Activated CD8-positive, alpha-beta memory T cell treated with anti-CD3 and anti-CD28 coated beads, Interleukin-2, amount 50 U/mL, for 1 hour (primary cell): ENCODE measurements at regions not wholly inside any gene's neighbourhood (a gene's known extent, or its start where the extent isn't known, plus 50 kb on each side); places are given as distances from the start of the nearest gene placed in this dataset.
"Not testable (repeated sequence)": the region's sequence is repeated elsewhere in the genome, so short reads cannot be mapped to it uniquely, and the experiment has no call there.

Experiments
- DNase-seq: peaks from one replicate; pipeline ENCODE4 v3.0.0-alpha.2; 2020; ENCODE audit errors: extremely low read depth

- DNase-seq: no peak
These were observed 353.0 kb downstream of the ADGRL2 start for GRCh38 chr1:82153752-82154151.

GRCh38 chr1:82153272-82153629 lies 352.5 kb downstream of the ADGRL2 start:
- no peak for DNase-seq

GRCh38 chr1:82152356-82153271 lies 351.9 kb downstream of the ADGRL2 start:
- DNase-seq: no peak

- DNase-seq: no peak
These were observed 344.9 kb downstream of the ADGRL2 start for GRCh38 chr1:82145656-82146055.

GRCh38 chr1:82143108-82143833 lies 342.5 kb downstream of the ADGRL2 start:
- no peak for DNase-seq

GRCh38 chr1:82141390-82141789 lies 340.7 kb downstream of the ADGRL2 start:
- no peak for DNase-seq

GRCh38 chr1:82139751-82140468 lies 339.2 kb downstream of the ADGRL2 start:
- no peak for DNase-seq

- DNase-seq: not testable (repeated sequence)
These were observed 335.6 kb downstream of the ADGRL2 start for GRCh38 chr1:82136351-82136750.

- no peak for DNase-seq
These were observed 325.1 kb downstream of the ADGRL2 start for GRCh38 chr1:82125866-82126265.

GRCh38 chr1:82125119-82125518 lies 324.4 kb downstream of the ADGRL2 start:
- DNase-seq: no peak

- no peak for DNase-seq
These were observed 320.7 kb downstream of the ADGRL2 start for GRCh38 chr1:82121421-82121820.

- no peak for DNase-seq
These were observed 315.4 kb downstream of the ADGRL2 start for GRCh38 chr1:82116105-82116504.

GRCh38 chr1:82114887-82115286 lies 314.2 kb downstream of the ADGRL2 start:
- DNase-seq: no peak

GRCh38 chr1:82110366-82111254 lies 309.9 kb downstream of the ADGRL2 start:
- DNase-seq: no peak

- no peak for DNase-seq
These were observed 308.1 kb downstream of the ADGRL2 start for GRCh38 chr1:82108843-82109242.

GRCh38 chr1:82106672-82107071 lies 305.9 kb downstream of the ADGRL2 start:
- no peak for DNase-seq

- no peak for DNase-seq
These were observed 298.4 kb downstream of the ADGRL2 start for GRCh38 chr1:82099170-82099569.

GRCh38 chr1:82094136-82094535 lies 293.4 kb downstream of the ADGRL2 start:
- DNase-seq: no peak

- no peak for DNase-seq
These were observed 291.0 kb downstream of the ADGRL2 start for GRCh38 chr1:82091729-82092128.

GRCh38 chr1:82091265-82091664 lies 290.5 kb downstream of the ADGRL2 start:
- no peak for DNase-seq

GRCh38 chr1:82090104-82090503 lies 289.4 kb downstream of the ADGRL2 start:
- DNase-seq: no peak
